K562 (cell line): ENCODE measurements at regions not wholly inside any gene's neighbourhood (a gene's known extent, or its start where the extent isn't known, plus 50 kb on each side); places are given as distances from the start of the nearest gene placed in this dataset.

Experiments
- ATAC-seq: fragments of 200-7000 bp; cut with Tn5 transposase; 3 replicates; pipeline ENCODE4 v1.9.1; 2020; ENCODE audit warnings: moderate library complexity
- BruUV-seq: library from RNA; stranded (reverse); fragments of 400-500 nt; replicated peaks from 2 replicates; lab custom pipeline; 2021; lab: Mats Ljungman, UMichigan
- CTCF ChIA-PET: fragments of 300-600 bp; formaldehyde crosslinking; extraction: SDS; loops from one replicate; lab custom pipeline; 2021; ENCODE audit warnings: low intra/inter-chr PET ratio; lab: Yijun Ruan, JAX
- POLR2A ChIA-PET: fragments of 300-600, 350-650 bp; sonication (Branson Sonifier 250); formaldehyde crosslinking; extraction: SDS; loops from one replicate; lab custom pipeline; 2021; ENCODE audit warnings: antibody characterized with exemption, inconsistent platforms; lab: Yijun Ruan, JAX
- DNase-seq, 4 experiments: peaks; one replicate each; pipeline versions ENCODE4 v3.0.0 to v3.0.0-alpha.2; 2011 to 2018; ENCODE audit warnings: low spot score in 3 of 4, mixed read lengths in 3 of 4; ENCODE audit errors: extremely low read depth in 1 of 4
- FAIRE-seq: peaks from 2 replicates; lab custom pipeline; 2011; peaks lifted over from hg19 to GRCh38; lab: Jason Lieb, UNC
- H2AFZ ChIP-seq: 2 replicates; pipeline ENCODE4 v1.6.0; 2011; ENCODE audit warnings: low read depth, low read length, control low read depth, inconsistent platforms
- H3K27ac ChIP-seq: fragments of 200-600 bp; 3 replicates; pipeline ENCODE4 v1.8.0; 2011; ENCODE audit warnings: low read depth, mild to moderate bottlenecking, control low read depth, inconsistent platforms, low read length, moderate library complexity, mixed read lengths; ENCODE audit errors: extremely low read depth
- H3K27me3 ChIP-seq, 2 experiments: fragments of 300-600 bp in 1 of 2; 2 replicates in 1 of 2; 3 replicates in 1 of 2; pipeline versions ENCODE4 v1.6.0 to v1.8.0; 2011; ENCODE audit warnings: inconsistent platforms in 2 of 2, low read length in 2 of 2, mild to moderate bottlenecking in 1 of 2, mixed read lengths in 1 of 2, moderate library complexity in 1 of 2; ENCODE audit not compliant: control insufficient read depth in 2 of 2, insufficient read depth in 2 of 2
- H3K36me3 ChIP-seq: fragments of 300-600 bp; 3 replicates; pipeline ENCODE4 v1.8.0; 2011; ENCODE audit warnings: mild to moderate bottlenecking, low read length, inconsistent platforms; ENCODE audit not compliant: control insufficient read depth, insufficient read depth
- H3K4me1 ChIP-seq, 2 experiments: fragments of 200-600 bp in 1 of 2; replicated peaks in 1 of 2; 2 replicates in 1 of 2; 3 replicates in 1 of 2; pipeline versions ENCODE4 v1.5.1 to v1.8.0; 2011; ENCODE audit warnings: inconsistent platforms in 2 of 2, low read length in 2 of 2, mild to moderate bottlenecking in 1 of 2, mixed read lengths in 1 of 2, moderate library complexity in 1 of 2; ENCODE audit not compliant: control insufficient read depth in 2 of 2, insufficient read depth in 2 of 2
- H3K4me2 ChIP-seq: 2 replicates; pipeline ENCODE4 v1.6.1; 2011; ENCODE audit warnings: low read length, control low read depth, inconsistent platforms, mixed read lengths; ENCODE audit not compliant: insufficient read depth
- H3K4me3 ChIP-seq: fragments of 200-600 bp; sonication (generic), shearing (Covaris generic); 2 replicates; pipeline ENCODE4 v1.5.1; 2016; ENCODE audit warnings: control low read depth, inconsistent platforms
- H3K79me2 ChIP-seq: fragments of 200-600 bp; 3 replicates; pipeline ENCODE4 v1.8.0; 2011; ENCODE audit warnings: low read length, inconsistent platforms; ENCODE audit not compliant: control insufficient read depth, insufficient read depth
- H3K9ac ChIP-seq, 2 experiments: 2 replicates each; pipeline versions ENCODE4 v1.6.0 to v1.6.1; 2011; ENCODE audit warnings: low read depth in 2 of 2, low read length in 2 of 2, control low read depth in 1 of 2, inconsistent platforms in 1 of 2, mild to moderate bottlenecking in 1 of 2, mixed read lengths in 1 of 2; ENCODE audit not compliant: insufficient read depth in 1 of 2
- H3K9me1 ChIP-seq: one replicate; pipeline ENCODE4 v1.6.0; 2011; ENCODE audit warnings: inconsistent platforms, mild to moderate bottlenecking, low read length, moderate library complexity; ENCODE audit not compliant: control insufficient read depth, insufficient read depth
- H3K9me3 ChIP-seq: replicated peaks from 2 replicates; pipeline ENCODE4 v1.5.1; 2011; ENCODE audit warnings: low read depth, low read length, inconsistent platforms; ENCODE audit not compliant: control insufficient read depth, insufficient read depth
- H4K20me1 ChIP-seq: replicated peaks from 2 replicates; pipeline ENCODE4 v1.6.1; 2011; ENCODE audit warnings: low read length, inconsistent platforms, mixed read lengths; ENCODE audit not compliant: control insufficient read depth, insufficient read depth
- DMBX1 ChIP-seq: fragments of 250-450 bp; sonication (Bioruptor Pico); IDR thresholded peaks from 2 replicates; pipeline ENCODE4 v1.8.0; 2022; ENCODE audit warnings: inconsistent platforms, mild to moderate bottlenecking, moderate library complexity, borderline replicate concordance
- GTF2F1 ChIP-seq: IDR thresholded peaks from 2 replicates; pipeline ENCODE4 v1.6.1; 2011; ENCODE audit warnings: low read depth, low read length, improper control_type of control experiment
- HCFC1 ChIP-seq: IDR thresholded peaks from 2 replicates; pipeline ENCODE4 v1.6.1; 2012; ENCODE audit warnings: low read depth, low read length, improper control_type of control experiment
- IFI16 ChIP-seq: fragments of 250-450 bp; sonication (Bioruptor Pico); IDR thresholded peaks from 2 replicates; pipeline ENCODE4 v2.1.2; 2022; ENCODE audit warnings: mild to moderate bottlenecking, inconsistent platforms
- ILF3 ChIP-seq: fragments of 450-650 bp; IDR thresholded peaks from 2 replicates; pipeline ENCODE4 v1.6.1; 2018; ENCODE audit warnings: antibody characterized with exemption, mild to moderate bottlenecking, moderate library complexity, borderline replicate concordance
- RFX7 ChIP-seq: fragments of 250-450 bp; sonication (Bioruptor Pico); IDR thresholded peaks from 2 replicates; pipeline ENCODE4 v1.5.1; 2021; ENCODE audit warnings: mild to moderate bottlenecking
- TAF9B ChIP-seq: fragments of 450-650 bp; IDR thresholded peaks from 2 replicates; pipeline ENCODE4 v1.6.1; 2018; ENCODE audit warnings: mild to moderate bottlenecking; ENCODE audit not compliant: partially characterized antibody
- WGBS: fragments of 100-300 bp; shearing (Covaris generic); methylation state at CpG from one replicate; pipeline ENCODE4 v1.1.6; 2016; ENCODE audit warnings: low coverage, mixed read lengths; ENCODE audit not compliant: insufficient coverage; ENCODE audit errors: missing lambda C conversion rate; 5-methylcytosine and 5-hydroxymethylcytosine counted together
- in situ Hi-C: fragments of 300-500 bp; cut with MboI; formaldehyde crosslinking; loops from 4 replicates; pipeline ENCODE4 v1.15.0; 2018; ENCODE audit warnings: inconsistent platforms, mixed read lengths
- intact Hi-C: fragments of 100-400 bp; cut with micrococcal nuclease; formaldehyde crosslinking; loops from 2 replicates; pipeline ENCODE4 v1.14.2; 2022

GRCh38 chr1:181174861-181175260 lies 86.4 kb downstream of the IER5 start:
- TF ChIP-seq RFX7 (CRISPR knock-in tag): no peak
- no peak for TF ChIP-seq HCFC1
- TF ChIP-seq ILF3: no peak
- no peak for TF ChIP-seq TAF9B
- no peak for TF ChIP-seq GTF2F1
- no peak for TF ChIP-seq DMBX1
- no peak for TF ChIP-seq IFI16 (CRISPR knock-in tag)
- TF ChIP-seq, all 486 proteins: peak for 0
- H2AFZ ChIP-seq: no peak overlapping the region
- H3K36me3 ChIP-seq: no peaks in the 10 kb centered on the region
- H3K9me1 ChIP-seq: no peaks in the 10 kb centered on the region
- FAIRE-seq (no peak), DNase-seq (no peak), ATAC-seq (no peak)
- no peak overlapping the region for H3K9ac ChIP-seq
- no peak overlapping the region for H3K4me2 ChIP-seq
- CTCF ChIA-PET: no interaction called here
- H3K4me3 ChIP-seq: no peak overlapping the region
- peaks cover 16 to 19% of the 10 kb centered on the region in 2 experiments; a peak in 4 of 5 replicates for H3K27me3 ChIP-seq
- BruUV-seq: no TSS peak
- whole genome bisulfite sequencing: 22% methylated on average over 4 of the region's 4 CpGs
- no peaks in the 10 kb centered on the region for H3K79me2 ChIP-seq
- H3K4me1 ChIP-seq: peaks cover 5 to 13% of the 10 kb centered on the region in 2 experiments; a peak in 4 of 5 replicates
- no peak overlapping the region for H3K27ac ChIP-seq
- in situ Hi-C loops (loop anchor here (25.0 kb wide), 2 partner anchors 538 to 913 kb away; partner anchors contain the start of gene XPR1), intact Hi-C loops (no loop called here)
- 0 out of 2 replicates have a peak, but pooled peaks cover 2% of the 10 kb centered on the region for H3K9me3 ChIP-seq
- H4K20me1 ChIP-seq: no peaks in the 10 kb centered on the region
- POLR2A ChIA-PET: interaction anchor here (1.6 kb wide), 1 partner anchor 11 kb away, joined by 3 read pairs; no protein-coding TSS in a partner anchor
